Transverse colon (tissue), 4 donors: ENCODE measurements at regions not wholly inside any gene's neighbourhood (a gene's known extent, or its start where the extent isn't known, plus 50 kb on each side); places are given as distances from the start of the nearest gene placed in this dataset.

Experiments
- DNase-seq: peaks from one replicate; pipeline ENCODE4 v3.0.0-alpha.2; 2019
- H3K27ac ChIP-seq, 4 donors: fragments of 200-600 bp; sonication (generic); 2 replicates each; pipeline ENCODE4 v1.5.1; 2016 to 2018; ENCODE audit warnings: inconsistent platforms in 4 of 4
- H3K27me3 ChIP-seq: fragments of 200-600 bp; sonication (generic); 2 replicates; pipeline ENCODE4 v1.5.1; 2017; ENCODE audit warnings: inconsistent platforms
- H3K36me3 ChIP-seq, 4 donors: fragments of 200-600 bp; sonication (generic); 2 replicates each; pipeline ENCODE4 v1.5.1; 2017 to 2019; ENCODE audit warnings: inconsistent platforms in 4 of 4
- H3K4me1 ChIP-seq, 4 donors: fragments of 200-600 bp; sonication (generic); 2 replicates each; pipeline ENCODE4 v1.5.1; 2017 to 2020; ENCODE audit warnings: inconsistent platforms in 4 of 4
- H3K4me3 ChIP-seq, 4 donors: fragments of 200-600 bp; sonication (generic); 1 replicate in 1 of 4; 2 replicates in 3 of 4; pipeline versions ENCODE4 v1.5.1 to v1.6.1; 2017 to 2019; ENCODE audit warnings: inconsistent platforms in 4 of 4
- H3K9me3 ChIP-seq, 2 donors: fragments of 200-600 bp; sonication (generic); 2 replicates each; pipeline ENCODE4 v1.5.1; 2017 to 2019; ENCODE audit warnings: inconsistent platforms in 2 of 2
- CTCF ChIP-seq, 5 experiments: fragments of 200-600 bp in 3 of 5; fragments of 450-650 bp in 2 of 5; sonication (generic) in 3 of 5; IDR thresholded peaks; 1 replicate in 2 of 5; 2 replicates in 3 of 5; pipeline ENCODE4 v1.5.1; 2016 to 2017; ENCODE audit warnings: antibody characterized with exemption in 5 of 5, inconsistent platforms in 3 of 5, mild to moderate bottlenecking in 2 of 5, moderate library complexity in 1 of 5
- EP300 ChIP-seq: sonication (generic); formaldehyde crosslinking; IDR thresholded peaks from one replicate; pipeline ENCODE4 v1.6.1; 2017; ENCODE audit warnings: antibody characterized with exemption, low read depth
- POLR2A ChIP-seq: fragments of 450-650 bp; IDR thresholded peaks from one replicate; pipeline ENCODE4 v1.6.1; 2016; ENCODE audit warnings: antibody characterized with exemption, mild to moderate bottlenecking, moderate library complexity
- POLR2AphosphoS5 ChIP-seq, 3 donors: sonication (generic); formaldehyde crosslinking; IDR thresholded peaks; one replicate each; pipeline ENCODE4 v1.6.1; 2016; ENCODE audit warnings: antibody characterized with exemption in 3 of 3
- WGBS, 2 donors: methylation state at CpG; one replicate each; pipeline ENCODE4 v1.1.5; 2018; ENCODE audit warnings: low coverage in 1 of 2; 5-methylcytosine and 5-hydroxymethylcytosine counted together
- in situ Hi-C, 4 donors: fragments of 200-750 bp; cut with MboI; loops; one replicate each; pipeline versions ENCODE4 v1.15.0 to v1.15.1; 2017; ENCODE audit warnings: low sequenced_read_pairs in 3 of 4, low pct_ligation_motif_present in 1 of 4, low pct_unique_long_range_greater_than_20kb in 1 of 4
- intact Hi-C: fragments of 100-400 bp; cut with DNase I; formaldehyde crosslinking; loops from one replicate; pipeline ENCODE4 v1.15.1; 2023; ENCODE audit warnings: low total_unique reads

GRCh38 chr12:126897102-126897501, 1369.9 kb upstream of the TMEM132C start:
- Histone ChIP-seq H3K4me1 (no peaks in the 10 kb centered on the region), H3K9me3 (no peaks in the 10 kb centered on the region), H3K27me3 (peaks cover 14% of the 10 kb centered on the region), H3K27ac (no peak overlapping the region), H3K4me3 (no peak overlapping the region), H3K36me3 (no peaks in the 10 kb centered on the region)
- intact Hi-C loops (no loop called here), in situ Hi-C loops (no loop called here)
- WGBS, 2 donors: 33 to 47% methylated on average over 1 of the region's 1 CpG
- no peak for DNase-seq
- TF ChIP-seq CTCF (IDR thresholded peaks at IDR 0.05) (no peak), POLR2A (no peak), POLR2AphosphoS5 (IDR thresholded peaks at IDR 0.05) (no peak), EP300 (no peak)

- Histone ChIP-seq H3K36me3 (no peaks in the 10 kb centered on the region), H3K4me1 (no peaks in the 10 kb centered on the region), H3K9me3 (no peaks in the 10 kb centered on the region), H3K27me3 (peaks cover 14% of the 10 kb centered on the region), H3K27ac (no peak overlapping the region), H3K4me3 (no peak overlapping the region)
- DNase-seq: no peak
- intact Hi-C loops: no loop called here
- TF ChIP-seq POLR2A (no peak), POLR2AphosphoS5 (IDR thresholded peaks at IDR 0.05) (no peak), CTCF (IDR thresholded peaks at IDR 0.05) (no peak), EP300 (no peak)
- in situ Hi-C loops: no loop called here
- 75 to 85% methylated on average over 5 of the region's 5 CpGs for WGBS, 2 donors
Measured at GRCh38 chr12:126897778-126898177, 1369.2 kb upstream of the TMEM132C start.

- in situ Hi-C loops: no loop called here
- Histone ChIP-seq H3K27ac (no peak overlapping the region), H3K4me3 (no peak overlapping the region), H3K36me3 (no peaks in the 10 kb centered on the region), H3K9me3 (no peaks in the 10 kb centered on the region), H3K27me3 (peaks cover 14% of the 10 kb centered on the region), H3K4me1 (no peaks in the 10 kb centered on the region)
- WGBS, 2 donors: 62 to 74% methylated on average over 4 of the region's 4 CpGs
- no peak for TF ChIP-seq EP300
- no peak for TF ChIP-seq POLR2A
- no peak for TF ChIP-seq POLR2AphosphoS5 (IDR thresholded peaks at IDR 0.05)
- TF ChIP-seq CTCF (IDR thresholded peaks at IDR 0.05): no peak
- intact Hi-C loops: no loop called here
- no peak for DNase-seq
Measured at GRCh38 chr12:126898562-126898961, 1368.4 kb upstream of the TMEM132C start.

- intact Hi-C loops (no loop called here), in situ Hi-C loops (no loop called here)
- Histone ChIP-seq H3K27ac (no peak overlapping the region), H3K27me3 (peaks cover 14% of the 10 kb centered on the region), H3K9me3 (no peaks in the 10 kb centered on the region), H3K4me1 (no peaks in the 10 kb centered on the region), H3K4me3 (no peak overlapping the region), H3K36me3 (no peaks in the 10 kb centered on the region)
- 62 to 66% methylated on average over 7 to 31 of the region's 31 CpGs for WGBS, 2 donors
- no peak for TF ChIP-seq CTCF (IDR thresholded peaks at IDR 0.05)
- no peak for TF ChIP-seq POLR2A
- TF ChIP-seq POLR2AphosphoS5 (IDR thresholded peaks at IDR 0.05): no peak
- no peak for TF ChIP-seq EP300
- DNase-seq: no peak
Measured at GRCh38 chr12:126899926-126900792, 1366.8 kb upstream of the TMEM132C start.
